NCI-H69 (cell line): ENCODE measurements at regions not wholly inside any gene's neighbourhood (a gene's known extent, or its start where the extent isn't known, plus 50 kb on each side); places are given as distances from the start of the nearest gene placed in this dataset.
"Not testable (repeated sequence)": the region's sequence is repeated elsewhere in the genome, so short reads cannot be mapped to it uniquely, and the experiment has no call there.

Experiments used
- DNase-seq: peaks from one replicate; lab custom pipeline; 2025; lab: John Stamatoyannopoulos, UW

- DNase-seq: no peak
Observed at GRCh38 chr14:41071351-41071750, 535.3 kb upstream of the LRFN5 start.

GRCh38 chr14:41062826-41063225, 543.9 kb upstream of the LRFN5 start:
- DNase-seq: no peak

GRCh38 chr14:41055589-41055988, 551.1 kb upstream of the LRFN5 start:
- DNase-seq: no peak

- DNase-seq: no peak
Observed at GRCh38 chr14:41051801-41052200, 554.9 kb upstream of the LRFN5 start.

GRCh38 chr14:41047763-41048162, 558.9 kb upstream of the LRFN5 start:
- no peak for DNase-seq

- no peak for DNase-seq
Observed at GRCh38 chr14:41037388-41037787, 569.3 kb upstream of the LRFN5 start.

- no peak for DNase-seq
Observed at GRCh38 chr14:41034969-41035368, 571.7 kb upstream of the LRFN5 start.

- no peak for DNase-seq
Observed at GRCh38 chr14:41022932-41023331, 583.7 kb upstream of the LRFN5 start.

- DNase-seq: no peak
Observed at GRCh38 chr14:41016213-41016612, 590.5 kb upstream of the LRFN5 start.

GRCh38 chr14:41000350-41000749, 606.3 kb upstream of the LRFN5 start:
- DNase-seq: no peak

- DNase-seq: no peak
Observed at GRCh38 chr14:40989260-40989659, 617.4 kb upstream of the LRFN5 start.

GRCh38 chr14:40987481-40987880, 619.2 kb upstream of the LRFN5 start:
- DNase-seq: no peak

- DNase-seq: no peak
Observed at GRCh38 chr14:40986655-40987054, 620.0 kb upstream of the LRFN5 start.

GRCh38 chr14:40985584-40985983, 621.1 kb upstream of the LRFN5 start:
- no peak for DNase-seq

- DNase-seq: no peak
Observed at GRCh38 chr14:40983604-40984003, 623.1 kb upstream of the LRFN5 start.

GRCh38 chr14:40981247-40981646, 625.4 kb upstream of the LRFN5 start:
- no peak for DNase-seq

GRCh38 chr14:40960257-40960656, 646.4 kb upstream of the LRFN5 start:
- DNase-seq: not testable (repeated sequence)

- DNase-seq: no peak
Observed at GRCh38 chr14:40955131-40955505, 651.6 kb upstream of the LRFN5 start.

- not testable (repeated sequence) for DNase-seq
Observed at GRCh38 chr14:40954448-40955130, 652.1 kb upstream of the LRFN5 start.

- DNase-seq: no peak
Observed at GRCh38 chr14:40944521-40944920, 662.2 kb upstream of the LRFN5 start.

GRCh38 chr14:40936861-40937260, 669.8 kb upstream of the LRFN5 start:
- no peak for DNase-seq

GRCh38 chr14:40920380-40920779, 686.3 kb upstream of the LRFN5 start:
- no peak for DNase-seq

GRCh38 chr14:40911141-40911540, 695.5 kb upstream of the LRFN5 start:
- no peak for DNase-seq

- no peak for DNase-seq
Observed at GRCh38 chr14:40909906-40910305, 696.8 kb upstream of the LRFN5 start.

GRCh38 chr14:40903709-40904108, 703.0 kb upstream of the LRFN5 start:
- DNase-seq: no peak
